GM13977 (cell line): ENCODE measurements at regions not wholly inside any gene's neighbourhood (a gene's known extent, or its start where the extent isn't known, plus 50 kb on each side); places are given as distances from the start of the nearest gene placed in this dataset.

Experiments
- DNase-seq: peaks from one replicate; pipeline ENCODE4 v3.0.0; 2012; ENCODE audit warnings: low spot score
- in situ Hi-C: fragments of 300-500 bp; cut with MboI; formaldehyde crosslinking; loops from one replicate; pipeline ENCODE4 v1.12.0; 2022; ENCODE audit warnings: low sequenced_read_pairs, low pct_unique_long_range_greater_than_20kb, mixed read lengths, inconsistent platforms; ENCODE audit not compliant: unreplicated experiment
- TF ChIP-seq, protein P1 (sequence below): IDR thresholded peaks from 2 replicates; pipeline ENCODE4 v1.5.1; 2012; ENCODE audit warnings: mild to moderate bottlenecking, control low read depth; ENCODE audit not compliant: insufficient read depth; ENCODE audit errors: extremely low read depth, missing control alignments

DNA sequence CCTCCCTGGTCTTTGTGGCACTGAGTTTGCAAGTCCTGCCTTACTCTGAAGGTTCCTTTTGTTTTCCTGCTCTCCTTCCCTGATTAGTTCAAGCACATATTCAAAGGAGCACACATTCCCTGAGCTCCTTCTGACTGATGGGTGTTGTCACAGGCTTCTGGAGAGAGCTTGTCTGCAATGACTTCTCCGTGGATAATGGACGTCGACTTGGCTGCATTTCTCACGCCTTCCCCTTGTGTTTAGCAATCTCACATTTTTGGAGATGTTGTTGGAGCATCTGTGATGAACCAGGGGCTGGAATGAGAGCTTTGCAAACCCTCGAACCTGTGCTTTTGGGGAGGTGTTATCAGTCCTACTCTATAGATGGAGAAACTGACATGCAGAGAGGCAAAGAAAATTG, 375.4 kb upstream of the PROK2 start:
- in situ Hi-C loops, result no loop called here
- DNase-seq, result no peak

DNA sequence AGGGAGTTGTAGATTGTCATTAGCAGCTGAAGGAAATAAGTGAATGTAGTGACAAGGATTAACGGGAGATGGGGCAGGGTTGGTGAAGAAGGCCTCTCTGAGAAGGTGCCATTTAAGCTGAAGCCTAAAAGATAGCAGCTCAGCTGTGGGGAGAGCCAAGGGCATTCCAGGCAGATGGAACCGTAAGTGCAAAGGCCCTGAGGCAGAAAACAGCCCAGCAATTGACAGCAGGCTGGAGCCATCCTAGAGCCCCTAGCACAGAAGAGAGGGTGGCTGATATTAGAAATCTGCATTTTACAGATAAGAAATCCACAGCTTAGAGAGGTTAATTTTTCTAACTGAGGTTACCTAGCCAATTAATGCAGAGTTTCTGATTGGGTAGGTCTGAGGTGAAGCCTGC, 374.5 kb upstream of the PROK2 start:
- TF ChIP-seq, protein P1, sequence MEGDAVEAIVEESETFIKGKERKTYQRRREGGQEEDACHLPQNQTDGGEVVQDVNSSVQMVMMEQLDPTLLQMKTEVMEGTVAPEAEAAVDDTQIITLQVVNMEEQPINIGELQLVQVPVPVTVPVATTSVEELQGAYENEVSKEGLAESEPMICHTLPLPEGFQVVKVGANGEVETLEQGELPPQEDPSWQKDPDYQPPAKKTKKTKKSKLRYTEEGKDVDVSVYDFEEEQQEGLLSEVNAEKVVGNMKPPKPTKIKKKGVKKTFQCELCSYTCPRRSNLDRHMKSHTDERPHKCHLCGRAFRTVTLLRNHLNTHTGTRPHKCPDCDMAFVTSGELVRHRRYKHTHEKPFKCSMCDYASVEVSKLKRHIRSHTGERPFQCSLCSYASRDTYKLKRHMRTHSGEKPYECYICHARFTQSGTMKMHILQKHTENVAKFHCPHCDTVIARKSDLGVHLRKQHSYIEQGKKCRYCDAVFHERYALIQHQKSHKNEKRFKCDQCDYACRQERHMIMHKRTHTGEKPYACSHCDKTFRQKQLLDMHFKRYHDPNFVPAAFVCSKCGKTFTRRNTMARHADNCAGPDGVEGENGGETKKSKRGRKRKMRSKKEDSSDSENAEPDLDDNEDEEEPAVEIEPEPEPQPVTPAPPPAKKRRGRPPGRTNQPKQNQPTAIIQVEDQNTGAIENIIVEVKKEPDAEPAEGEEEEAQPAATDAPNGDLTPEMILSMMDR, result no peak
- in situ Hi-C loops, result no loop called here
- DNase-seq, result no peak

More for the DNA sequence above, 375.4 kb upstream of the PROK2 start:
- TF ChIP-seq, protein P1, result no peak

DNA sequence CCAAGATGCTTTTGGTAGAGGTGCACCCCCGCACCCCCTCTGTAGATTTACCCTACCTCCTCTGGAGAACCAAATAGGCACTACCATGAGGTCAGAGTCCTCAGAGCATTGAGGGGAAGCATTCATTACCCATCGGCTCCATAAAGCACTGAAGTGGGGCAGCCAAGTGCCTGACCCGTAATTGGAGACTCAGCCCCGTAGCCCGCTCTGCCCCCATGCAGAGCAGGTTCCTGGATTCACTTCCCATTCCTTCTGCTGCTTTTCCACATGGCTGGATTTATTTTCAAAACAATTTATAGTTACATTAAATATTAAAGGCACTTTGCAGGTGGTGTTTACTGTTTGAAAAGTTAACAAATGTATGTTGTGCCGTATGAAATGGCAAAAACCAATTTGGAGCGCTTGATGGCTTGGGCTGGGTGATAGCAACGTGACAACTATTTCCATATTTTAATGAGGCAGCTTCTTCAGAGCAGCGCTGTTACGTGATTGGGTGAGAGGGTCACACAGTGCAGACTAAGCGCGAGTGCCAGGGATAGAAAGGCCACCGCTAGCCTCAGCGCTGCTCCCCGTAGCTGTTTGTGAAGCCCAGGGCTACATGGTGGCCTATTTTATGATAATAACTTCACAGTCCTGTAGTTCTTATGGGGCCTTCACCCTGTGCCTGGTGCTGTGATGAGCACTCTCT, 373.8 kb upstream of the PROK2 start:
- TF ChIP-seq, protein P1, result no peak
- DNase-seq, result no peak
- in situ Hi-C loops, result no loop called here

DNA sequence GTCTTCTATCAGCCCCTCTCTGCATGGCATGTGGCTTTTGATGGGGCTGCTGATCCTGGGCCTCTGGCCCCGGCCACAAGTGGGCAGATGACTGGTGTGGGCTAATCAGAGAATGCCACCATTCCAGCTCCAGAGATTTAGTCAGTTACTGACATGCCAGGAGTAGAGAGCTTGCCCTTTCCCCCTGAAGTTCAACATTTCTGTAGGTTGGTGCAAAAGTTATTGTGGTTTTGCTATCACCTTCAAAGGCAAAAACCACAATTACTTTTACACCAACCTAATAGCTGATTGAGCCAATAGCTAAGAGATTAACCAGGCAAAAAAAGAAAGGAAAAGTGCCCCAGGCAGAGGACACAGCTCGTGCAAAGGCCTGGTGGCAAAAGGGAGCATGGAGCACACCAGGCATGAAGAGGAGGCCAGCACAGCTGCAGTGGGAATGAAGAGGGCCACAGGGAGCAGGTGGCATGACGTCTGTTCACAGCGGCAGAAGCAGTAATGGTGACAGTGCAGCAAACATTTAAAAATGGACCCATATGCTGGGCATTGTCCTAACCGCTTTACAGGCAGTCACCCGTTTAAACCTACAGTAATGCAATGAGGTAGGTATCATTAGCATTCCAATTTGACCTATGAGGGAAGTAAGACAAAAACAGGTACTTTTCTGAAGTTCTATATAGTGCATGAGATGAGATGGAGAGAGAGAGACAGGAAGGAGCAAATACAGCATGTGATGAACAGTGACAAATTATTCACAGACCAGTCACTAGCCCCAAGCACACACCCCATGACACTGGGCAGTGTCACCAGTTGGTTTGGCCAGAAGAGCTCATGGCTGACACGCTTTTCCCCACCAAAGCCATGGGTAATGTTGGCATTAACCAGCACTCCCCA, 373.0 kb upstream of the PROK2 start:
- TF ChIP-seq, protein P1, result no peak
- in situ Hi-C loops, result no loop called here
- DNase-seq, result no peak

DNA sequence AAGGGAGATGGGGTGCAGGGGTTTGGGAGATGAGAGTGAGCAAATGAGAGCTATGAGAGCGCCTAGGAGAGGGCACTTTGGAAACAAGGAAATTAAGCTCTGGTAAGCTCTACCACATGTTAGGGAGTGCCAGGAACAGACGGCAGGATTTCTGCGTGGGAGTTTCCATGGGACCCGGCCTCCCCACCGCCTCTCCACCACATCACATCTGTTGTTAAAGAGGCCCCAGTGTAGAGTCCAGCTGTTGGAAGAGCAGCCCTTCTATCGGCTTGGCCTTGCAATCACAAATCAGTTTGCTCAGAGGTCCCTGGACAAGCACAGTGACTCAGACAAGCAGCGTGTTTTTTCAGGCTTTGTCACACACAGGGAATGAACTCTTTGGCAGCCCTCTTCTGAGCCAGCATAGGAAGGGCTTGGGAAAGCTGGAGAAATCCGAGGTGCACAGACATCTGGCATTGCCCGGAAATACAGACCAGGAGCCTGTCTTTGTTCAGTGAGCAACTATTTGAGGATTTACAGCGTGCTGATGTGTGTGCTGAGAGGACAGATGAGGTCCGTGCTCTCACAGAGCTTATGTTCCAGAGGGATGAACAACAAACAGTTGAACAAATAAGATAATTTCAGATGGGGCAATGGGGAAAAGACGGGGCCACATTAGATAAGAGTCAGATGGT, 370.6 kb upstream of the PROK2 start:
- TF ChIP-seq, protein P1, result no peak
- in situ Hi-C loops, result no loop called here
- no peak for DNase-seq
